ENCODE measurements at regions not wholly inside any gene's neighbourhood (a gene's known extent, or its start where the extent isn't known, plus 50 kb on each side); places are given as distances from the start of the nearest gene placed in this dataset.

DNA sequence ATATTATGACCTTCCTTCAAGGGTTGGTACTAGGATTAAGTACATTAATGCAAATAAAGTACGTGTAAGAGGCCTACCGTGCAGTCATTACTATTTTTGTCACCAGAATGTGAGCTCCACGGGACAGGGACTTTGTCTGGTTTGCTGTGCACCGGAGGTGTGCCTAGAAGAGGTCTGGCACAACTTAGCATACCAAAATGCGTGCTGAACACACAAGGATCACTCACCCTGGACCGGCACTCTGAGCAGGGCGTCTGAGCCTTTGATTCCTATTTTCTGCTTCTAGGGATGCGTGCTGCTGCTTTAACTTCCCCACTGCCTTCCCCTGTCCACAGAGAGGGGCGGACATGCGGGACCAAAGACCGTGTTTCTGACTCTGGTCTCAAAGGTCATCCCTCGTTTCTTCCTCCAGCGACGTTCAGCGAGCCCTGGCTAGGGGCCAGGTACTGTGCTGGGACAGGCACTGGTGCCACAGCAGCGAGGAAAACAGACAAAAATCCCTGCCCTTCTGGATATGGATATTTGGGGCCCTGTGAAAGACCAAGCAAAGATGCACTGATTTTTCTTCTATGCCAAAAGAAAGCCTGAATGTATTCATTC, 222.7 kb downstream of the BMP7 start:
- DNase-seq (ENCODE audit: low read depth) = no peak
- H3K4me3 ChIP-seq (ENCODE audit: control insufficient read depth, low read depth, low read length) = no peak overlapping the region
- TF ChIP-seq, protein P1, sequence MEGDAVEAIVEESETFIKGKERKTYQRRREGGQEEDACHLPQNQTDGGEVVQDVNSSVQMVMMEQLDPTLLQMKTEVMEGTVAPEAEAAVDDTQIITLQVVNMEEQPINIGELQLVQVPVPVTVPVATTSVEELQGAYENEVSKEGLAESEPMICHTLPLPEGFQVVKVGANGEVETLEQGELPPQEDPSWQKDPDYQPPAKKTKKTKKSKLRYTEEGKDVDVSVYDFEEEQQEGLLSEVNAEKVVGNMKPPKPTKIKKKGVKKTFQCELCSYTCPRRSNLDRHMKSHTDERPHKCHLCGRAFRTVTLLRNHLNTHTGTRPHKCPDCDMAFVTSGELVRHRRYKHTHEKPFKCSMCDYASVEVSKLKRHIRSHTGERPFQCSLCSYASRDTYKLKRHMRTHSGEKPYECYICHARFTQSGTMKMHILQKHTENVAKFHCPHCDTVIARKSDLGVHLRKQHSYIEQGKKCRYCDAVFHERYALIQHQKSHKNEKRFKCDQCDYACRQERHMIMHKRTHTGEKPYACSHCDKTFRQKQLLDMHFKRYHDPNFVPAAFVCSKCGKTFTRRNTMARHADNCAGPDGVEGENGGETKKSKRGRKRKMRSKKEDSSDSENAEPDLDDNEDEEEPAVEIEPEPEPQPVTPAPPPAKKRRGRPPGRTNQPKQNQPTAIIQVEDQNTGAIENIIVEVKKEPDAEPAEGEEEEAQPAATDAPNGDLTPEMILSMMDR (IDR thresholded peaks at IDR 0.05; ENCODE audit: control insufficient read depth, insufficient read depth, low read depth, low read length, missing control alignments) = no peak

DNA sequence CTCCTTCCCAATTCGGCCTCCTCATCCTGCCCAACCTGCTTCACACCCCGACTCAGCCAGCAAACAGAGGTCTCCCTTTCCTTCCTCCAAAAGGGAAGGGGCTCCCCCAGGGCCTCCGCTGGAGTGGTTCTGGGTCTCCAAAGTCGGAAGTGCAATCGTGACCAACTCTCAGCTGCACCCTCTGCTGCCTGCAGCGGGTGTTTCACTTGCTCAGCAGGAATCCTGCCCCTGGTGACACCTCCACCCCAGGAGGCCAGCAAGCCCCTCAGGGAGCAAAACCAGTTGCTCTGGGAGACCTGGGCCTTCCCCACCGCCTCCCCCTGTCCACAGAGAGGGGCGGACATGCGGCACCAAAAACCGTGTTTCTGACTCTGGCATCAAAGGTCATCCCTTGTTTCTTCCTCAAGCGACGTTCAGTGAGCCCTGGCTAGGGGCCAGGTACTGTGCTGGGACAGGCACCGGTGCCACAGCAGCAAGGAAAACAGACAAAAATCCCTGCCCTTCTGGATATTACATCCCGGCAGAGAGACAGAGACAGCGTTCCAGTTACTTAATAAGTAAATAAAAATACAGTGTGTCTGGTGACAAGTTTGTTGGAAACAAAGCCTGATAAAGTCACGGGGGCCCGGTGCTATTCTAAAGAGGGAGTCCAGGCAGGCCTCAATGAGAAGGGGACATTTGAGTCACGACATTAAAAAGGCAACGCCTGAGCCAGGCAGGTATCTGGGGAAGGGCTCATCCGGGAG, 219.0 kb downstream of the BMP7 start:
- TF ChIP-seq, protein P1 (IDR thresholded peaks at IDR 0.05; ENCODE audit: control insufficient read depth, insufficient read depth, low read depth, low read length, missing control alignments) = no peak
- no peak for DNase-seq (ENCODE audit: low read depth)
- H3K4me3 ChIP-seq (ENCODE audit: control insufficient read depth, low read depth, low read length) = no peak overlapping the region

DNA sequence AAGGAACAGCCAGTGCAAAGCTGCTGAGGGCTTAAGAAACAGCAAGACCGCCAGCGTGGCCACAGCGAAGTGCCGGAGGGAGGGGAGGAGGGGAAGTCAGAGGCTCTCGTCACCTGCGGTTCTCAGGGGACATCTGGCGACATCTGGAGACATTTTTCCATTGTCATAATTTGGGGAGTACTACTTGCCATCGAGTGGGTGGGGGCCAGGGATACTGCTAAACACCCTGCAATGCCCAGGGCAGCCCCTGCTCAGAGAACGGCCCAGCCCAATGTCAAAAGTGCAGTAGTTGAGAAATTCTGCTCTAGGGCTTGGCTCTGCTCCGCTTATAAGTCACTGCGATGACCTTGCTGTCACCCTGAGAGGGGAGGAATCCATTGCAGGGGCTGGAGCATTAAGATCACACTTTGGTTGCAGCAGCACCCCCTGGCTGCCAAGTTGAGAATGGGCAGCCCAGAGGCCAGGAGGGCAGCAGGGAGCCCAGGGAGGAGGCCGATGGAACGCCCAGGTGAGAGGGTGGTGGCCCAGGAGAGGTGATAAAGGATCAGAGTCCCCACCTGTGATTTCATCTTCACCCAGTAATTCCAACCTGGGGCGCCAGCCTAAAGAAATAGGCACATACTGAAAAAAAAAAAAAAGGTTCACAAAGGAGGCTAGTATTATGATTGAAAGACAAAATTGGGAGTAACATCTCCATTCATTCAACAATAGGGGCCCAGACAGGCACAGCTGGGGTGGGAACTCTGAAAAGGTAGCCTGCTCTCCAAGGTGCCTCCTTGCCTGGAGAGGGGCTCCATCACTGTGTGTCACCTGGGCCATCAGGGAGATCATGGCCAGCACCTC, 218.2 kb downstream of the BMP7 start:
- no peak for DNase-seq (ENCODE audit: low read depth)
- no peak overlapping the region for H3K4me3 ChIP-seq (ENCODE audit: control insufficient read depth, low read depth, low read length)
- TF ChIP-seq, protein P1 (IDR thresholded peaks at IDR 0.05; ENCODE audit: control insufficient read depth, insufficient read depth, low read depth, low read length, missing control alignments) = peak; percentile 69

DNA sequence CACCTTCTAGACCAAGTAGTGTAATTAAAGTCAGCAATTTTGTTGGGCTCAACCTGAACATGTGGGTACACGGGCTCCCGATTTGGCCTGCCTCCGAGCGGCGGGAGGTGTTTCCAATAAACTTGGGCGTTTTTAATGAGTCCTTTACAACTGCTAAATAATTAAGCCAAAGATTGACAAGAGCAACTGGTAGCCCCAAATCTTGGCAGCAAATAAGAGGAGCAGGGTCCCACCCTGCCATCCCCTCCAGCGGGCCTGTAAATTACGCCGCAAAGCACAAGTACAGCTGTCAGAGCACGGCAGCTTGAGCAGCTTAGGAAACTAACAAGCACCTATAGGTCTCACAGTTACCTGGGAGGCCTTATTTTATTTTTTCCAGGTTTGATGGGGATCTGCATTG, 217.1 kb downstream of the BMP7 start:
- no peak for DNase-seq (ENCODE audit: low read depth)
- no peak overlapping the region for H3K4me3 ChIP-seq (ENCODE audit: control insufficient read depth, low read depth, low read length)

DNA sequence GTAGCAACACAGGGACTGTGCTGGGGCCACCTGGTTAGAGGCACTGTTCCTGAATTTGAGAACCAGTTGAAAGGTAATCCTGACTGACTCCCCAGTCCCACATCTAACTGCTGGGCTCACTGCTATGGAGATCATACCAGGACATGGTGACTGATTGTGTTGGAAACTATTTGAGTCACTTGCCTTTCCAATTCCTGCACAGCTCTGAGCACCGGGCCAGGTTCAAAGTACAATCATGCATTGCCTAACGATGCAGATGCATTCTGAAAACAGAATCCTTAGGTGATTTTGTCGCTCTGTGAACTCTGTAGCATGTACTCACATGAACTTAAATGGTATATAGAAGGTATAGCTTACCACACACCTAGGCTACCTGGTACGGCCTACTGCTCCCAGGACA, 215.3 kb downstream of the BMP7 start:
- no peak overlapping the region for H3K4me3 ChIP-seq (ENCODE audit: control insufficient read depth, low read depth, low read length)
- TF ChIP-seq, protein P1 (IDR thresholded peaks at IDR 0.05; ENCODE audit: control insufficient read depth, insufficient read depth, low read depth, low read length, missing control alignments) = no peak
- DNase-seq (ENCODE audit: low read depth) = no peak

More for the DNA sequence above, 217.1 kb downstream of the BMP7 start:
- TF ChIP-seq, protein P1 (IDR thresholded peaks at IDR 0.05; ENCODE audit: control insufficient read depth, insufficient read depth, low read depth, low read length, missing control alignments) = no peak

DNA sequence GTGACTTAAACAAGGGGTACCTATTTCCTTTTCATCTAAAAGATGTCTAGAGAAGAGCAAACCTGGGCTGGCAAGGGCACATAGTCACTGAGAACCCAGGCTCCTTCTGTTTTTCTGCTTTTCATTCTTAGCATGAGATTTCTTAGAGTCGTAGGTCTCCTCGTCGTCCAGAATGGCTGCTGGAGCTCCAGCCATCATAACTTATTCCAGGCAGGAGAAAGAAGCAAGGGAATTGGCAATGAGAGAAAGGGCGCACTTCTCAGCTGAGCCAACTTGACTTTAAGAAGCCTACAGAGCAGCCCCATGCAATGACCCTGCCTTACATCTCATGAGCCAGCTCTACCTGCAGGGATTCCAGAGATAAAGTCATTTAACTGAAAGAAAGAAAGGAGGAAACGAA, 213.4 kb downstream of the BMP7 start:
- H3K4me3 ChIP-seq (ENCODE audit: control insufficient read depth, low read depth, low read length) = no peak overlapping the region
- TF ChIP-seq, protein P1 (IDR thresholded peaks at IDR 0.05; ENCODE audit: control insufficient read depth, insufficient read depth, low read depth, low read length, missing control alignments) = no peak
- no peak for DNase-seq (ENCODE audit: low read depth)

Measured in AG09309 (cell line).